ENCODE measurements at regions not wholly inside any gene's neighbourhood (a gene's known extent, or its start where the extent isn't known, plus 50 kb on each side); places are given as distances from the start of the nearest gene placed in this dataset.

DNA sequence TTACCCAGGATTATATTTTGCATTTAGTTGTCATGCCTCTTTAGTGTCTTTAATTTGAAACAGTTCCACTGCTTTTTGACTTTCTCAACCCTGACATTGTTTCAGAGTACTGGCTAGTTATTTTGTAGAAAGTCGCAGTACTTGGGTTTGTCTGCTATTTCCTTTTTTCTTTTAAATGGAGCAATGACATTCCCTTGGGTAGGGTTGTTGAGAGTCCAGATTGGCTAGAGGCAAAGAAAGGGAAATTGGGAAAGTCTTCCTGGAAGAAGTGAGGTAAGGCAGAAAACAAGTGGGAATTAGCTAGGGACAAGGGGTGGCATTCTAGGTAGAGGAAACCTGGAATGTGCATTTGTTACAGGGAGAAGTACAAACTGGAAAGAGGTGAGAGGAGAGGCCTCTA lies 245.9 kb downstream of the EMP1 start:
- TF ChIP-seq, protein P1, sequence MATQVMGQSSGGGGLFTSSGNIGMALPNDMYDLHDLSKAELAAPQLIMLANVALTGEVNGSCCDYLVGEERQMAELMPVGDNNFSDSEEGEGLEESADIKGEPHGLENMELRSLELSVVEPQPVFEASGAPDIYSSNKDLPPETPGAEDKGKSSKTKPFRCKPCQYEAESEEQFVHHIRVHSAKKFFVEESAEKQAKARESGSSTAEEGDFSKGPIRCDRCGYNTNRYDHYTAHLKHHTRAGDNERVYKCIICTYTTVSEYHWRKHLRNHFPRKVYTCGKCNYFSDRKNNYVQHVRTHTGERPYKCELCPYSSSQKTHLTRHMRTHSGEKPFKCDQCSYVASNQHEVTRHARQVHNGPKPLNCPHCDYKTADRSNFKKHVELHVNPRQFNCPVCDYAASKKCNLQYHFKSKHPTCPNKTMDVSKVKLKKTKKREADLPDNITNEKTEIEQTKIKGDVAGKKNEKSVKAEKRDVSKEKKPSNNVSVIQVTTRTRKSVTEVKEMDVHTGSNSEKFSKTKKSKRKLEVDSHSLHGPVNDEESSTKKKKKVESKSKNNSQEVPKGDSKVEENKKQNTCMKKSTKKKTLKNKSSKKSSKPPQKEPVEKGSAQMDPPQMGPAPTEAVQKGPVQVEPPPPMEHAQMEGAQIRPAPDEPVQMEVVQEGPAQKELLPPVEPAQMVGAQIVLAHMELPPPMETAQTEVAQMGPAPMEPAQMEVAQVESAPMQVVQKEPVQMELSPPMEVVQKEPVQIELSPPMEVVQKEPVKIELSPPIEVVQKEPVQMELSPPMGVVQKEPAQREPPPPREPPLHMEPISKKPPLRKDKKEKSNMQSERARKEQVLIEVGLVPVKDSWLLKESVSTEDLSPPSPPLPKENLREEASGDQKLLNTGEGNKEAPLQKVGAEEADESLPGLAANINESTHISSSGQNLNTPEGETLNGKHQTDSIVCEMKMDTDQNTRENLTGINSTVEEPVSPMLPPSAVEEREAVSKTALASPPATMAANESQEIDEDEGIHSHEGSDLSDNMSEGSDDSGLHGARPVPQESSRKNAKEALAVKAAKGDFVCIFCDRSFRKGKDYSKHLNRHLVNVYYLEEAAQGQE (IDR thresholded peaks at IDR 0.05; ENCODE audit: insufficient read depth in 1 of 2, low read depth in 2 of 2, low read length in 1 of 2) = no peak
- TF ChIP-seq, protein P2, sequence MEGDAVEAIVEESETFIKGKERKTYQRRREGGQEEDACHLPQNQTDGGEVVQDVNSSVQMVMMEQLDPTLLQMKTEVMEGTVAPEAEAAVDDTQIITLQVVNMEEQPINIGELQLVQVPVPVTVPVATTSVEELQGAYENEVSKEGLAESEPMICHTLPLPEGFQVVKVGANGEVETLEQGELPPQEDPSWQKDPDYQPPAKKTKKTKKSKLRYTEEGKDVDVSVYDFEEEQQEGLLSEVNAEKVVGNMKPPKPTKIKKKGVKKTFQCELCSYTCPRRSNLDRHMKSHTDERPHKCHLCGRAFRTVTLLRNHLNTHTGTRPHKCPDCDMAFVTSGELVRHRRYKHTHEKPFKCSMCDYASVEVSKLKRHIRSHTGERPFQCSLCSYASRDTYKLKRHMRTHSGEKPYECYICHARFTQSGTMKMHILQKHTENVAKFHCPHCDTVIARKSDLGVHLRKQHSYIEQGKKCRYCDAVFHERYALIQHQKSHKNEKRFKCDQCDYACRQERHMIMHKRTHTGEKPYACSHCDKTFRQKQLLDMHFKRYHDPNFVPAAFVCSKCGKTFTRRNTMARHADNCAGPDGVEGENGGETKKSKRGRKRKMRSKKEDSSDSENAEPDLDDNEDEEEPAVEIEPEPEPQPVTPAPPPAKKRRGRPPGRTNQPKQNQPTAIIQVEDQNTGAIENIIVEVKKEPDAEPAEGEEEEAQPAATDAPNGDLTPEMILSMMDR (IDR thresholded peaks at IDR 0.05) = no peak
- TF ChIP-seq POLR2AphosphoS5 (IDR thresholded peaks at IDR 0.05; ENCODE audit: low read depth, low read length) (no peak), TCF7L2 (IDR thresholded peaks at IDR 0.05; ENCODE audit: low read depth, low read length) (no peak), SIN3A (IDR thresholded peaks at IDR 0.05; ENCODE audit: borderline replicate concordance, insufficient read depth, low read depth, low read length) (no peak)

Data from Panc1 (cell line).